ENCODE measurements at regions not wholly inside any gene's neighbourhood (a gene's known extent, or its start where the extent isn't known, plus 50 kb on each side); places are given as distances from the start of the nearest gene placed in this dataset.

- no peak overlapping the region for H2BK20ac ChIP-seq (ENCODE audit: low read depth, low read length)
- H3K14ac ChIP-seq (replicated peaks; ENCODE audit: low read depth, low read length), result no peak overlapping the region
- no peaks in the 10 kb centered on the region for H3K79me1 ChIP-seq (ENCODE audit: low read depth in 1 of 2, low read length in 2 of 2)
- TF ChIP-seq SMC3 (IDR thresholded peaks at IDR 0.05; ENCODE audit: low read depth, low read length), result no peak
- TF ChIP-seq MXI1 (IDR thresholded peaks at IDR 0.05; ENCODE audit: borderline replicate concordance, low read depth, low read length), result no peak
- TF ChIP-seq BHLHE40 (IDR thresholded peaks at IDR 0.05; ENCODE audit: low read depth, low read length), result no peak
- no peak for TF ChIP-seq ELK1 (IDR thresholded peaks at IDR 0.05; ENCODE audit: borderline replicate concordance, low read depth, low read length)
- no peak for DNase-seq
- H2AK9ac ChIP-seq (replicated peaks; ENCODE audit: low read depth, low read length, poor library complexity), result no peak overlapping the region
- H4K91ac ChIP-seq (ENCODE audit: insufficient read depth, low read depth, low read length), result no peak overlapping the region
- peaks cover 11% of the 10 kb centered on the region for H3K9me3 ChIP-seq (ENCODE audit: control insufficient read depth, insufficient read depth, low read length)
- POLR2A ChIA-PET (ENCODE audit: unreplicated experiment), result no interaction called here
- H3K23ac ChIP-seq (ENCODE audit: low read depth, low read length), result no peak overlapping the region
- no peak for ATAC-seq (ENCODE audit: low read depth)
- no peak overlapping the region for H4K5ac ChIP-seq (ENCODE audit: low read depth, low read length)
- H3K4me3 ChIP-seq (ENCODE audit: insufficient read depth, low read depth, low read length), result no peak overlapping the region
- H3K27me3 ChIP-seq (ENCODE audit: control insufficient read depth, insufficient read depth, low read length), result no peaks in the 10 kb centered on the region
- no peak overlapping the region for H3K56ac ChIP-seq (ENCODE audit: extremely low read depth, insufficient read depth, low read length)
- H2AK5ac ChIP-seq (ENCODE audit: low read depth, low read length), result no peak overlapping the region
- H3K4me2 ChIP-seq (ENCODE audit: low read depth, low read length), result no peak overlapping the region
- H2BK5ac ChIP-seq (ENCODE audit: low read depth, low read length, poor library complexity, severe bottlenecking), result no peak overlapping the region
- H3K9ac ChIP-seq (ENCODE audit: low read depth, low read length), result no peak overlapping the region
- no peak overlapping the region for H2AFZ ChIP-seq (replicated peaks; ENCODE audit: low read length, poor library complexity)
- CTCF ChIA-PET, result no interaction called here
- H3K36me3 ChIP-seq (ENCODE audit: control insufficient read depth, insufficient read depth, low read length), result no peaks in the 10 kb centered on the region
- dilution Hi-C loops (cut with HindIII; ENCODE audit: low sequenced_read_pairs, unreplicated experiment) (no loop called here), in situ Hi-C loops (cut with MboI; ENCODE audit: low sequenced_read_pairs) (no loop called here), intact Hi-C loops (cut with micrococcal nuclease) (no loop called here)
- no CpG with 5 or more reads among the region's 2 CpGs for WGBS, 2 experiments (ENCODE audit: extremely low coverage in 2 of 2, insufficient read length in 1 of 2)
- H3K4ac ChIP-seq (ENCODE audit: low read depth, low read length), result no peak overlapping the region
- H3K18ac ChIP-seq (ENCODE audit: low read depth, low read length), result no peak overlapping the region
- no peak overlapping the region for H3K27ac ChIP-seq (ENCODE audit: insufficient read depth, low read length)
- no peaks in the 10 kb centered on the region for H4K20me1 ChIP-seq (ENCODE audit: insufficient read depth, low read length)
- no peak overlapping the region for H2BK15ac ChIP-seq (ENCODE audit: low read depth, low read length)
- no TSS peak for BruUV-seq (replicated peaks)
- H4K8ac ChIP-seq (ENCODE audit: low read depth in 2 of 2, low read length in 2 of 2), result no peak overlapping the region
- H2BK120ac ChIP-seq (ENCODE audit: low read depth, low read length), result no peak overlapping the region
- no peaks in the 10 kb centered on the region for H3K4me1 ChIP-seq (ENCODE audit: control insufficient read depth, insufficient read depth, low read length)
- H3K9me1 ChIP-seq (ENCODE audit: insufficient read depth, low read length), result no peaks in the 10 kb centered on the region
These were observed 472.8 kb downstream of the ZIC1 start for GRCh38 chr3:147881933-147882332.

Data from IMR-90 (cell line).